Ovary (tissue), 7 donors: ENCODE measurements at regions not wholly inside any gene's neighbourhood (a gene's known extent, or its start where the extent isn't known, plus 50 kb on each side); places are given as distances from the start of the nearest gene placed in this dataset.

Experiments used
- DNase-seq, 5 donors: peaks; one replicate each; pipeline ENCODE4 v3.0.0-alpha.2; 2019 to 2020
- H3K27ac ChIP-seq, 2 donors: fragments of 200-600 bp; one replicate each; pipeline versions ENCODE4 v1.5.1 to v1.8.0; 2019 to 2022
- H3K27me3 ChIP-seq: fragments of 200-600 bp; one replicate; pipeline ENCODE4 v1.8.0; 2022
- H3K36me3 ChIP-seq: fragments of 200-600 bp; sonication (generic); one replicate; pipeline ENCODE4 v1.5.1; 2019
- H3K4me1 ChIP-seq: one replicate; pipeline ENCODE4 v1.8.1; 2013; ENCODE audit warnings: mild to moderate bottlenecking, moderate library complexity; ENCODE audit not compliant: insufficient read depth
- H3K4me3 ChIP-seq: fragments of 200-600 bp; sonication (generic); one replicate; pipeline ENCODE4 v1.5.1; 2017
- H3K9me3 ChIP-seq, 2 donors: fragments of 200-600 bp in 1 of 2; sonication (generic) in 1 of 2; one replicate each; pipeline versions ENCODE4 v1.5.1 to v1.8.1; 2013 to 2019; ENCODE audit warnings: mild to moderate bottlenecking in 1 of 2, moderate library complexity in 1 of 2
- CTCF ChIP-seq, 3 donors: fragments of 450-650 bp in 2 of 3; fragments of 200-600 bp in 1 of 3; IDR thresholded peaks; one replicate each; pipeline versions ENCODE4 v1.5.1 to v1.8.0; 2016 to 2022; ENCODE audit warnings: antibody characterized with exemption in 3 of 3, mild to moderate bottlenecking in 1 of 3
- EP300 ChIP-seq: sonication (generic); formaldehyde crosslinking; IDR thresholded peaks from one replicate; pipeline ENCODE4 v1.6.1; 2017; ENCODE audit warnings: antibody characterized with exemption
- POLR2A ChIP-seq: fragments of 450-650 bp; IDR thresholded peaks from one replicate; pipeline ENCODE4 v1.6.1; 2017; ENCODE audit warnings: antibody characterized with exemption, mild to moderate bottlenecking, moderate library complexity
- WGBS, 3 donors: extraction: QIAGEN DNeasy Blood & Tissue Kit in 1 of 3; methylation state at CpG; one replicate each; pipeline versions ENCODE4 v1.1.5 to v1.1.7; 2013 to 2017; 5-methylcytosine and 5-hydroxymethylcytosine counted together
- intact Hi-C, 4 donors: fragments of 100-400 bp; cut with DNase I; formaldehyde crosslinking; loops; one replicate each; pipeline versions ENCODE4 v1.11.0 to v1.15.1; 2022 to 2023
- donor health status: DM: no; HTN: no; CAD: no; lungs with moderate emphysema.
- donor health status: DM: no; HTN: no; CAD: no.
- donor health status: Bipolar disorder and iron deficiency.
- donor health status: DM: no; HTN: no; CAD: no.
- donor health status: DM: yes; HTN: yes; CAD: no.

- no peak for DNase-seq
- 88 to 100% (median 96%) methylated on average over 1 of the region's 1 CpG for WGBS, 3 donors
- Histone ChIP-seq H3K9me3 (no peaks in the 10 kb centered on the region), H3K36me3 (no peaks in the 10 kb centered on the region), H3K27ac (no peak overlapping the region), H3K4me3 (no peak overlapping the region), H3K27me3 (no peaks in the 10 kb centered on the region), H3K4me1 (peaks cover 4% of the 10 kb centered on the region)
- TF ChIP-seq EP300 (no peak), CTCF (IDR thresholded peaks at IDR 0.05) (no peak), POLR2A (no peak)
- intact Hi-C loops = no loop called here
These were observed 74.3 kb downstream of the ANKRD60 start for GRCh38 chr20:58154113-58154512.

- WGBS, 3 donors = 22 to 42% (median 30%) methylated on average over 11 of the region's 11 CpGs
- intact Hi-C loops = no loop called here
- Histone ChIP-seq H3K4me3 (no peak overlapping the region), H3K36me3 (no peaks in the 10 kb centered on the region), H3K27me3 (no peaks in the 10 kb centered on the region), H3K27ac (no peak overlapping the region), H3K4me1 (peaks cover 4% of the 10 kb centered on the region), H3K9me3 (no peaks in the 10 kb centered on the region)
- DNase-seq = peak in 1 of 5 donors; percentile 33
- no peak for TF ChIP-seq POLR2A
- no peak for TF ChIP-seq CTCF (IDR thresholded peaks at IDR 0.05)
These were observed 75.3 kb downstream of the ANKRD60 start for GRCh38 chr20:58153121-58153520.

GRCh38 chr20:58150772-58151171 is 77.7 kb downstream of the ANKRD60 start:
- Histone ChIP-seq H3K9me3 (no peaks in the 10 kb centered on the region), H3K36me3 (no peaks in the 10 kb centered on the region), H3K4me1 (peaks cover 10% of the 10 kb centered on the region), H3K27me3 (no peaks in the 10 kb centered on the region), H3K4me3 (no peak overlapping the region), H3K27ac (no peak overlapping the region)
- TF ChIP-seq POLR2A (no peak), CTCF (IDR thresholded peaks at IDR 0.05) (no peak), EP300 (no peak)
- intact Hi-C loops = no loop called here
- 63 to 71% (median 65%) methylated on average over 31 of the region's 31 CpGs for WGBS, 3 donors
- DNase-seq = peak in 1 of 5 donors; percentile 36

- WGBS, 3 donors = 65 to 69% (median 67%) methylated on average over 5 of the region's 5 CpGs
- Histone ChIP-seq H3K36me3 (no peaks in the 10 kb centered on the region), H3K27me3 (no peaks in the 10 kb centered on the region), H3K27ac (no peak overlapping the region), H3K9me3 (no peaks in the 10 kb centered on the region), H3K4me1 (peaks cover 16% of the 10 kb centered on the region), H3K4me3 (no peak overlapping the region)
- peak in 1 of 5 donors; percentile 20 for DNase-seq
- intact Hi-C loops = no loop called here
- no peak for TF ChIP-seq EP300
- TF ChIP-seq CTCF (IDR thresholded peaks at IDR 0.05) = no peak
- TF ChIP-seq POLR2A = no peak
These were observed 78.9 kb downstream of the ANKRD60 start for GRCh38 chr20:58149437-58150091.
